ENCODE measurements at regions not wholly inside any gene's neighbourhood (a gene's known extent, or its start where the extent isn't known, plus 50 kb on each side); places are given as distances from the start of the nearest gene placed in this dataset.
"Not testable (repeated sequence)": the region's sequence is repeated elsewhere in the genome, so short reads cannot be mapped to it uniquely, and the experiment has no call there.

GRCh38 chr6:141048451-141048850 is 1084.3 kb upstream of the GJE1 start:
- 75 to 81% (median 78%) methylated on average over 1 of the region's 1 CpG for WGBS, 4 donors
- Histone ChIP-seq H3K27me3 (no peaks in the 10 kb centered on the region), H3K4me3 (no peak overlapping the region), H3K36me3 (no peaks in the 10 kb centered on the region), H3K27ac (no peak overlapping the region), H3K4me1 (peaks cover 0 to 8% (median 0%) of the 10 kb centered on the region in 12 donors), H3K9me3 (peaks cover 0 to 21% (median 0%) of the 10 kb centered on the region in 12 donors)
- TF ChIP-seq POLR2A (IDR thresholded peaks at IDR 0.05): no peak
- TF ChIP-seq CTCF (IDR thresholded peaks at IDR 0.05): no peak
- no peak for ATAC-seq
- intact Hi-C loops (cut with DNase I): no loop called here
- no peak for DNase-seq

- H3K9me3 ChIP-seq: peaks cover 0 to 35% (median 4%) of the 10 kb centered on the region in 12 donors
- H3K4me3 ChIP-seq; ATAC-seq; H3K4me1 ChIP-seq; H3K27me3 ChIP-seq; H3K36me3 ChIP-seq; DNase-seq; H3K27ac ChIP-seq; intact Hi-C loops (cut with DNase I): not testable (repeated sequence)
Observed at GRCh38 chr6:141046496-141046895, 1086.2 kb upstream of the GJE1 start.

GRCh38 chr6:141041596-141042087 is 1091.1 kb upstream of the GJE1 start:
- no peak for TF ChIP-seq CTCF (IDR thresholded peaks at IDR 0.05)
- no peak for TF ChIP-seq POLR2A (IDR thresholded peaks at IDR 0.05)
- peaks cover 0 to 23% (median 7%) of the 10 kb centered on the region in 12 donors for H3K9me3 ChIP-seq
- ATAC-seq: no peak
- H3K36me3 ChIP-seq: no peaks in the 10 kb centered on the region
- H3K27ac ChIP-seq: no peak overlapping the region
- intact Hi-C loops (cut with DNase I): no loop called here
- no peaks in the 10 kb centered on the region for H3K4me1 ChIP-seq
- H3K27me3 ChIP-seq: no peaks in the 10 kb centered on the region
- peak in 2 of 5 donors; percentile 8 to 37 for DNase-seq
- 93 to 97% (median 93%) methylated on average over 6 to 14 of the region's 14 CpGs for WGBS, 4 donors
- no peak overlapping the region for H3K4me3 ChIP-seq

- Histone ChIP-seq H3K9me3 (peaks cover 0 to 3% (median 0%) of the 10 kb centered on the region in 12 donors), H3K4me3 (no peak overlapping the region), H3K36me3 (no peaks in the 10 kb centered on the region), H3K27me3 (no peaks in the 10 kb centered on the region), H3K4me1 (no peaks in the 10 kb centered on the region), H3K27ac (no peak overlapping the region)
- 63 to 74% (median 69%) methylated on average over 5 of the region's 5 CpGs for WGBS, 4 donors
- ATAC-seq (no peak), DNase-seq (no peak)
- TF ChIP-seq CTCF (IDR thresholded peaks at IDR 0.05): no peak
- no peak for TF ChIP-seq POLR2A (IDR thresholded peaks at IDR 0.05)
- intact Hi-C loops (cut with DNase I): no loop called here
Observed at GRCh38 chr6:141035312-141036200, 1097.2 kb upstream of the GJE1 start.

All from heart left ventricle (tissue), 16 donors.